ENCODE measurements at regions not wholly inside any gene's neighbourhood (a gene's known extent, or its start where the extent isn't known, plus 50 kb on each side); places are given as distances from the start of the nearest gene placed in this dataset.

GRCh38 chr21:25220954-25221353 is 386.3 kb downstream of the MRPL39 start:
- Histone ChIP-seq H3K9me3 (ENCODE audit: severe bottlenecking) (no peaks in the 10 kb centered on the region), H3K27ac (no peak overlapping the region)
- no peak for TF ChIP-seq CTCF (IDR thresholded peaks at IDR 0.05; ENCODE audit: low read depth, low read length)

GRCh38 chr21:25220169-25220568 is 387.1 kb downstream of the MRPL39 start:
- no peak for TF ChIP-seq CTCF (IDR thresholded peaks at IDR 0.05; ENCODE audit: low read depth, low read length)
- H3K4me3 ChIP-seq (ENCODE audit: low read depth, low read length) = no peak overlapping the region
- no peak for DNase-seq
- no peaks in the 10 kb centered on the region for H3K36me3 ChIP-seq
- no peak overlapping the region for H3K27ac ChIP-seq
- no peaks in the 10 kb centered on the region for H3K27me3 ChIP-seq (ENCODE audit: insufficient read depth, low read depth, severe bottlenecking)
- no peaks in the 10 kb centered on the region for H3K9me3 ChIP-seq (ENCODE audit: severe bottlenecking)

More at GRCh38 chr21:25220954-25221353, 386.3 kb downstream of the MRPL39 start:
- Histone ChIP-seq H3K36me3 (no peaks in the 10 kb centered on the region), H3K4me3 (ENCODE audit: low read depth, low read length) (no peak overlapping the region), H3K27me3 (ENCODE audit: insufficient read depth, low read depth, severe bottlenecking) (no peaks in the 10 kb centered on the region)
- DNase-seq = no peak

GRCh38 chr21:25215698-25216384 is 391.4 kb downstream of the MRPL39 start:
- no peak for TF ChIP-seq CTCF (IDR thresholded peaks at IDR 0.05; ENCODE audit: low read depth, low read length)

GRCh38 chr21:25214676-25215075 is 392.6 kb downstream of the MRPL39 start:
- Histone ChIP-seq H3K9me3 (ENCODE audit: severe bottlenecking) (no peaks in the 10 kb centered on the region), H3K27ac (no peak overlapping the region), H3K27me3 (ENCODE audit: insufficient read depth, low read depth, severe bottlenecking) (no peaks in the 10 kb centered on the region), H3K36me3 (no peaks in the 10 kb centered on the region), H3K4me3 (ENCODE audit: low read depth, low read length) (no peak overlapping the region)
- TF ChIP-seq CTCF (IDR thresholded peaks at IDR 0.05; ENCODE audit: low read depth, low read length) = no peak
- no peak for DNase-seq

More at GRCh38 chr21:25215698-25216384, 391.4 kb downstream of the MRPL39 start:
- no peaks in the 10 kb centered on the region for H3K36me3 ChIP-seq
- H3K27me3 ChIP-seq (ENCODE audit: insufficient read depth, low read depth, severe bottlenecking) = no peaks in the 10 kb centered on the region
- H3K4me3 ChIP-seq (ENCODE audit: low read depth, low read length) = no peak overlapping the region
- DNase-seq = no peak
- no peak overlapping the region for H3K27ac ChIP-seq
- H3K9me3 ChIP-seq (ENCODE audit: severe bottlenecking) = no peaks in the 10 kb centered on the region

- Histone ChIP-seq H3K9me3 (ENCODE audit: severe bottlenecking) (no peaks in the 10 kb centered on the region), H3K27me3 (ENCODE audit: insufficient read depth, low read depth, severe bottlenecking) (no peaks in the 10 kb centered on the region), H3K27ac (no peak overlapping the region), H3K36me3 (no peaks in the 10 kb centered on the region), H3K4me3 (ENCODE audit: low read depth, low read length) (no peak overlapping the region)
- DNase-seq = no peak
- no peak for TF ChIP-seq CTCF (IDR thresholded peaks at IDR 0.05; ENCODE audit: low read depth, low read length)
Observed at GRCh38 chr21:25199944-25200343, 407.3 kb downstream of the MRPL39 start.

- no peak overlapping the region for H3K27ac ChIP-seq
- TF ChIP-seq CTCF (IDR thresholded peaks at IDR 0.05; ENCODE audit: low read depth, low read length) = no peak
- no peaks in the 10 kb centered on the region for H3K36me3 ChIP-seq
- no peaks in the 10 kb centered on the region for H3K27me3 ChIP-seq (ENCODE audit: insufficient read depth, low read depth, severe bottlenecking)
- no peaks in the 10 kb centered on the region for H3K9me3 ChIP-seq (ENCODE audit: severe bottlenecking)
- no peak for DNase-seq
- H3K4me3 ChIP-seq (ENCODE audit: low read depth, low read length) = no peak overlapping the region
Observed at GRCh38 chr21:25191141-25191540, 416.1 kb downstream of the MRPL39 start.

Measured in WERI-Rb-1 (cell line).